Naive thymus-derived CD4-positive, alpha-beta T cell (primary cell): ENCODE measurements at regions not wholly inside any gene's neighbourhood (a gene's known extent, or its start where the extent isn't known, plus 50 kb on each side); places are given as distances from the start of the nearest gene placed in this dataset.
A peak's percentile ranks its signal among the peaks of the same experiment; 100 is the strongest.

Experiments used
- ATAC-seq: fragments of 150-1000 bp; cut with Tn5 transposase; 2 replicates; pipeline ENCODE4 v1.10.0; 2021; ENCODE audit warnings: mild to moderate bottlenecking, moderate library complexity
- CTCF ChIA-PET: fragments of 350-600 bp; sonication (Branson Sonifier 250); formaldehyde crosslinking; loops from one replicate; lab custom pipeline; 2021; ENCODE audit warnings: antibody characterized with exemption; lab: Charles Lee
- POLR2A ChIA-PET: fragments of 350-600 bp; sonication (Branson Sonifier 250); formaldehyde crosslinking; loops from one replicate; lab custom pipeline; 2021; ENCODE audit warnings: antibody characterized with exemption, inconsistent platforms; lab: Charles Lee
- DNase-seq, 9 donors: peaks; one replicate each; pipeline versions ENCODE4 v3.0.0 to v3.0.0-alpha.2; 2020 to 2022; ENCODE audit warnings: mixed read lengths in 1 of 9
- H3K27ac ChIP-seq: one replicate; pipeline ENCODE4 v1.7.0; 2013; ENCODE audit warnings: mild to moderate bottlenecking, low read depth, low read length, moderate library complexity
- H3K27me3 ChIP-seq, 2 donors: one replicate each; pipeline ENCODE4 v1.7.0; 2013; ENCODE audit warnings: low read length in 2 of 2, mild to moderate bottlenecking in 2 of 2, moderate library complexity in 2 of 2; ENCODE audit not compliant: control insufficient read depth in 2 of 2, insufficient read depth in 2 of 2
- H3K36me3 ChIP-seq, 3 experiments: 1 replicate in 2 of 3; 2 replicates in 1 of 3; pipeline ENCODE4 v1.7.0; 2013; ENCODE audit warnings: low read length in 3 of 3, mild to moderate bottlenecking in 3 of 3, moderate library complexity in 1 of 3; ENCODE audit not compliant: insufficient read depth in 3 of 3, control insufficient read depth in 2 of 3
- H3K4me1 ChIP-seq, 2 donors: one replicate each; pipeline ENCODE4 v1.7.0; 2013; ENCODE audit warnings: low read length in 2 of 2, mild to moderate bottlenecking in 2 of 2, moderate library complexity in 1 of 2; ENCODE audit not compliant: control insufficient read depth in 2 of 2, insufficient read depth in 2 of 2
- H3K4me3 ChIP-seq: 2 replicates; pipeline ENCODE4 v1.7.0; 2013; ENCODE audit warnings: mild to moderate bottlenecking, low read length
- H3K9me3 ChIP-seq, 3 experiments: 1 replicate in 2 of 3; 2 replicates in 1 of 3; pipeline ENCODE4 v1.7.0; 2013; ENCODE audit warnings: low read length in 3 of 3; ENCODE audit not compliant: control insufficient read depth in 2 of 3
- H3K27ac Mint-ChIP-seq, 9 donors: one replicate each; pipeline ENCODE4 v1.8.0; 2020 to 2022; ENCODE audit warnings: mixed read lengths in 9 of 9, mild to moderate bottlenecking in 8 of 9, moderate library complexity in 5 of 9, inconsistent platforms in 2 of 9
- H3K27me3 Mint-ChIP-seq, 5 donors: one replicate each; pipeline ENCODE4 v1.8.0; 2021 to 2022; ENCODE audit warnings: mixed read lengths in 5 of 5, mild to moderate bottlenecking in 1 of 5
- H3K36me3 Mint-ChIP-seq, 5 donors: one replicate each; pipeline ENCODE4 v1.8.0; 2020 to 2022; ENCODE audit warnings: mixed read lengths in 5 of 5, mild to moderate bottlenecking in 3 of 5, inconsistent platforms in 1 of 5
- H3K4me1 Mint-ChIP-seq, 7 donors: one replicate each; pipeline ENCODE4 v1.8.0; 2020 to 2022; ENCODE audit warnings: mixed read lengths in 7 of 7, mild to moderate bottlenecking in 3 of 7, inconsistent platforms in 1 of 7
- H3K4me3 Mint-ChIP-seq, 10 donors: one replicate each; pipeline ENCODE4 v1.8.0; 2020 to 2022; ENCODE audit warnings: mild to moderate bottlenecking in 10 of 10, mixed read lengths in 10 of 10, moderate library complexity in 6 of 10, inconsistent platforms in 2 of 10
- H3K9me3 Mint-ChIP-seq, 11 donors: one replicate each; pipeline ENCODE4 v1.8.0; 2020 to 2022; ENCODE audit warnings: mixed read lengths in 11 of 11, mild to moderate bottlenecking in 4 of 11, inconsistent platforms in 1 of 11, moderate library complexity in 1 of 11
- intact Hi-C, 2 donors: fragments of 100-400 bp; cut with micrococcal nuclease; formaldehyde crosslinking; loops; one replicate each; pipeline ENCODE4 v1.15.1; 2023

GRCh38 chr12:126359216-126359615, 1294.0 kb downstream of the AACS start:
- Mint-ChIP-seq H3K4me1 (peaks cover 0 to 16% (median under 1%) of the 10 kb centered on the region in 7 donors), H3K9me3 (peaks cover 1 to 32% (median 13%) of the 10 kb centered on the region in 11 donors), H3K4me3 (no peak overlapping the region), H3K27me3 (no peaks in the 10 kb centered on the region), H3K36me3 (no peaks in the 10 kb centered on the region), H3K27ac (no peak overlapping the region)
- Histone ChIP-seq H3K36me3 (no peaks in the 10 kb centered on the region), H3K9me3 (no peaks in the 10 kb centered on the region), H3K27ac (no peak overlapping the region), H3K4me1 (no peaks in the 10 kb centered on the region), H3K27me3 (no peaks in the 10 kb centered on the region), H3K4me3 (no peak overlapping the region)
- intact Hi-C loops, result no loop called here
- ATAC-seq (no peak), DNase-seq (no peak)
- ChIA-PET POLR2A (no interaction called here), CTCF (no interaction called here)

GRCh38 chr12:126361804-126362203, 1296.6 kb downstream of the AACS start:
- H3K9me3 Mint-ChIP-seq, result peaks cover 0 to 33% (median 11%) of the 10 kb centered on the region in 11 donors
- Histone ChIP-seq H3K27me3 (no peaks in the 10 kb centered on the region), H3K27ac (no peak overlapping the region), H3K4me1 (no peaks in the 10 kb centered on the region), H3K36me3 (no peaks in the 10 kb centered on the region), H3K4me3 (no peak overlapping the region), H3K9me3 (no peaks in the 10 kb centered on the region)
- H3K36me3 Mint-ChIP-seq, result no peaks in the 10 kb centered on the region
- no peaks in the 10 kb centered on the region for H3K27me3 Mint-ChIP-seq
- H3K4me3 Mint-ChIP-seq, result no peak overlapping the region
- intact Hi-C loops, result no loop called here
- no peaks in the 10 kb centered on the region for H3K4me1 Mint-ChIP-seq
- POLR2A ChIA-PET, result no interaction called here
- H3K27ac Mint-ChIP-seq, result no peak overlapping the region
- DNase-seq (no peak), ATAC-seq (no peak)
- CTCF ChIA-PET, result no interaction called here

- no peak for ATAC-seq
- POLR2A ChIA-PET, result no interaction called here
- H3K4me3 Mint-ChIP-seq, result no peak overlapping the region
Observed at GRCh38 chr12:126362493-126362892, 1297.3 kb downstream of the AACS start.

GRCh38 chr12:126362964-126363363, 1297.7 kb downstream of the AACS start:
- Histone ChIP-seq H3K27ac (no peak overlapping the region), H3K4me3 (no peak overlapping the region), H3K4me1 (no peaks in the 10 kb centered on the region), H3K27me3 (no peaks in the 10 kb centered on the region), H3K9me3 (no peaks in the 10 kb centered on the region), H3K36me3 (no peaks in the 10 kb centered on the region)
- Mint-ChIP-seq H3K9me3 (peaks cover 0 to 26% (median 8%) of the 10 kb centered on the region in 11 donors), H3K27me3 (no peaks in the 10 kb centered on the region), H3K36me3 (no peaks in the 10 kb centered on the region), H3K4me3 (no peak overlapping the region), H3K4me1 (no peaks in the 10 kb centered on the region), H3K27ac (no peak overlapping the region)
- ATAC-seq, result no peak
- CTCF ChIA-PET, result no interaction called here
- no peak for DNase-seq
- POLR2A ChIA-PET, result no interaction called here
- intact Hi-C loops, result no loop called here

More at GRCh38 chr12:126362493-126362892, 1297.3 kb downstream of the AACS start:
- peaks cover 0 to 27% (median 8%) of the 10 kb centered on the region in 11 donors for H3K9me3 Mint-ChIP-seq
- H3K9me3 ChIP-seq, result no peaks in the 10 kb centered on the region
- no peak overlapping the region for H3K4me3 ChIP-seq
- no peak overlapping the region for H3K27ac Mint-ChIP-seq
- H3K27me3 ChIP-seq, result no peaks in the 10 kb centered on the region
- CTCF ChIA-PET, result no interaction called here
- no peaks in the 10 kb centered on the region for H3K27me3 Mint-ChIP-seq
- no peak overlapping the region for H3K27ac ChIP-seq
- intact Hi-C loops, result no loop called here
- no peaks in the 10 kb centered on the region for H3K4me1 Mint-ChIP-seq
- H3K36me3 ChIP-seq, result no peaks in the 10 kb centered on the region
- H3K36me3 Mint-ChIP-seq, result no peaks in the 10 kb centered on the region
- DNase-seq, result no peak
- no peaks in the 10 kb centered on the region for H3K4me1 ChIP-seq

- Histone ChIP-seq H3K9me3 (no peaks in the 10 kb centered on the region), H3K4me1 (no peaks in the 10 kb centered on the region), H3K27ac (no peak overlapping the region), H3K36me3 (no peaks in the 10 kb centered on the region), H3K27me3 (no peaks in the 10 kb centered on the region), H3K4me3 (no peak overlapping the region)
- peaks cover 0 to 7% (median 2%) of the 10 kb centered on the region in 11 donors for H3K9me3 Mint-ChIP-seq
- ChIA-PET CTCF (no interaction called here), POLR2A (no interaction called here)
- intact Hi-C loops, result no loop called here
- no peak for ATAC-seq
- no peak overlapping the region for H3K27ac Mint-ChIP-seq
- DNase-seq, result no peak
- H3K27me3 Mint-ChIP-seq, result no peaks in the 10 kb centered on the region
- H3K4me1 Mint-ChIP-seq, result peaks cover 0 to 9% (median 6%) of the 10 kb centered on the region in 7 donors
- no peak overlapping the region for H3K4me3 Mint-ChIP-seq
- H3K36me3 Mint-ChIP-seq, result no peaks in the 10 kb centered on the region
Observed at GRCh38 chr12:126369487-126370463, 1304.5 kb downstream of the AACS start.

- peak overlapping the region in 6 of 9 donors; percentile 39 to 89 (median 86) for H3K27ac Mint-ChIP-seq
- POLR2A ChIA-PET, result interaction anchor here (0.5 kb wide), 1 partner anchor 462 kb away, joined by 4 read pairs; no protein-coding TSS in a partner anchor
- intact Hi-C loops, result no loop called here
Observed at GRCh38 chr12:126383506-126383905, 1318.3 kb downstream of the AACS start.

More at GRCh38 chr12:126383506-126383905, 1318.3 kb downstream of the AACS start:
- no peaks in the 10 kb centered on the region for H3K9me3 ChIP-seq
- no peaks in the 10 kb centered on the region for H3K4me1 ChIP-seq
- H3K4me3 ChIP-seq, result no peak overlapping the region
- H3K27me3 Mint-ChIP-seq, result no peaks in the 10 kb centered on the region
- DNase-seq, result no peak
- H3K9me3 Mint-ChIP-seq, result peaks cover 0 to 10% (median 4%) of the 10 kb centered on the region in 11 donors
- H3K4me3 Mint-ChIP-seq, result peak overlapping the region in 7 of 10 donors; percentile 45 to 85 (median 53)
- H3K36me3 Mint-ChIP-seq, result peaks cover 0 to under 1% (median 0%) of the 10 kb centered on the region in 5 donors
- peaks cover 0 to 48% (median 23%) of the 10 kb centered on the region in 7 donors for H3K4me1 Mint-ChIP-seq
- no peaks in the 10 kb centered on the region for H3K27me3 ChIP-seq
- ATAC-seq, result no peak
- H3K27ac ChIP-seq, result no peak overlapping the region
- CTCF ChIA-PET, result no interaction called here
- H3K36me3 ChIP-seq, result no peaks in the 10 kb centered on the region
